Natural killer cell treated with Interleukin-12 subunit alpha and Interleukin-12 subunit beta and Interleukin-15 and Interleukin-18, amount 100 ng/mL, for 72 hours (primary cell): ENCODE measurements at regions not wholly inside any gene's neighbourhood (a gene's known extent, or its start where the extent isn't known, plus 50 kb on each side); places are given as distances from the start of the nearest gene placed in this dataset.
"Not testable (repeated sequence)": the region's sequence is repeated elsewhere in the genome, so short reads cannot be mapped to it uniquely, and the experiment has no call there.

Experiments
- ATAC-seq, 2 donors: fragments of 150-1000 bp; cut with Tn5 transposase in 1 of 2; sonication (Bioruptor Pico), chemical (Tn5 transposase) in 1 of 2; 2 replicates each; pipeline ENCODE4 v1.10.0; 2021
- DNase-seq: peaks from one replicate; pipeline ENCODE4 v3.0.0; 2022; ENCODE audit warnings: low spot score
- H3K27ac Mint-ChIP-seq, 2 donors: 1 replicate in 1 of 2; 2 replicates in 1 of 2; pipeline ENCODE4 v1.8.0; 2022; ENCODE audit warnings: mixed read lengths in 2 of 2, mild to moderate bottlenecking in 1 of 2, moderate library complexity in 1 of 2
- H3K27me3 Mint-ChIP-seq, 2 donors: 1 replicate in 1 of 2; 2 replicates in 1 of 2; pipeline ENCODE4 v1.8.0; 2022; ENCODE audit warnings: mixed read lengths in 2 of 2
- H3K36me3 Mint-ChIP-seq: one replicate; pipeline ENCODE4 v1.8.0; 2022; ENCODE audit warnings: mixed read lengths
- H3K4me1 Mint-ChIP-seq, 2 donors: 1 replicate in 1 of 2; 2 replicates in 1 of 2; pipeline ENCODE4 v1.8.0; 2022; ENCODE audit warnings: low read depth in 2 of 2, mixed read lengths in 2 of 2, mild to moderate bottlenecking in 1 of 2
- H3K4me3 Mint-ChIP-seq: one replicate; pipeline ENCODE4 v1.8.0; 2022; ENCODE audit warnings: mixed read lengths
- H3K9me3 Mint-ChIP-seq: 2 replicates; pipeline ENCODE4 v1.8.0; 2022; ENCODE audit warnings: mixed read lengths

GRCh38 chr11:16598032-16598431 lies 140.4 kb upstream of the C11orf58 start:
- Mint-ChIP-seq H3K27me3 (peaks cover 10 to 30% of the 10 kb centered on the region in 2 donors), H3K36me3 (no peaks in the 10 kb centered on the region)

GRCh38 chr11:16596231-16596630 lies 142.2 kb upstream of the C11orf58 start:
- Mint-ChIP-seq H3K4me3 (no peak overlapping the region), H3K27ac (no peak overlapping the region), H3K36me3 (no peaks in the 10 kb centered on the region), H3K27me3 (peaks cover 5 to 26% of the 10 kb centered on the region in 2 donors), H3K4me1 (no peaks in the 10 kb centered on the region), H3K9me3 (no peaks in the 10 kb centered on the region)
- DNase-seq, result no peak
- ATAC-seq, result no peak

More at GRCh38 chr11:16598032-16598431, 140.4 kb upstream of the C11orf58 start:
- no peaks in the 10 kb centered on the region for H3K9me3 Mint-ChIP-seq
- ATAC-seq (no peak), DNase-seq (no peak)
- no peak overlapping the region for H3K27ac Mint-ChIP-seq
- H3K4me1 Mint-ChIP-seq, result no peaks in the 10 kb centered on the region
- no peak overlapping the region for H3K4me3 Mint-ChIP-seq

GRCh38 chr11:16591157-16591556 lies 147.3 kb upstream of the C11orf58 start:
- H3K4me1 Mint-ChIP-seq, result no peaks in the 10 kb centered on the region
- no peaks in the 10 kb centered on the region for H3K36me3 Mint-ChIP-seq
- ATAC-seq (no peak), DNase-seq (no peak)
- H3K9me3 Mint-ChIP-seq, result no peaks in the 10 kb centered on the region
- H3K27ac Mint-ChIP-seq, result no peak overlapping the region
- H3K4me3 Mint-ChIP-seq, result no peak overlapping the region
- peaks cover 0 to 7% of the 10 kb centered on the region in 2 donors for H3K27me3 Mint-ChIP-seq

- DNase-seq (no peak), ATAC-seq (no peak)
- Mint-ChIP-seq H3K27me3 (peaks cover 0 to 4% of the 10 kb centered on the region in 2 donors), H3K9me3 (no peaks in the 10 kb centered on the region), H3K27ac (no peak overlapping the region), H3K4me3 (no peak overlapping the region), H3K4me1 (no peaks in the 10 kb centered on the region), H3K36me3 (no peaks in the 10 kb centered on the region)
These were observed 150.8 kb upstream of the C11orf58 start for GRCh38 chr11:16587670-16588069.

GRCh38 chr11:16584569-16584968 lies 153.9 kb upstream of the C11orf58 start:
- ATAC-seq (no peak), DNase-seq (no peak)
- H3K9me3 Mint-ChIP-seq, result peaks cover under 1% of the 10 kb centered on the region
- no peaks in the 10 kb centered on the region for H3K36me3 Mint-ChIP-seq
- H3K4me1 Mint-ChIP-seq, result no peaks in the 10 kb centered on the region
- H3K4me3 Mint-ChIP-seq, result no peak overlapping the region
- no peak overlapping the region for H3K27ac Mint-ChIP-seq
- no peaks in the 10 kb centered on the region for H3K27me3 Mint-ChIP-seq

- H3K4me3 Mint-ChIP-seq, DNase-seq, H3K27me3 Mint-ChIP-seq, H3K9me3 Mint-ChIP-seq, H3K4me1 Mint-ChIP-seq, H3K27ac Mint-ChIP-seq, H3K36me3 Mint-ChIP-seq, ATAC-seq: not testable (repeated sequence)
These were observed 157.4 kb upstream of the C11orf58 start for GRCh38 chr11:16581078-16581477.

GRCh38 chr11:16577490-16577889 lies 161.0 kb upstream of the C11orf58 start:
- H3K4me3 Mint-ChIP-seq, result no peak overlapping the region
- no peaks in the 10 kb centered on the region for H3K4me1 Mint-ChIP-seq
- H3K27ac Mint-ChIP-seq, result no peak overlapping the region
- no peak for DNase-seq
- H3K36me3 Mint-ChIP-seq, result no peaks in the 10 kb centered on the region
- no peaks in the 10 kb centered on the region for H3K27me3 Mint-ChIP-seq
- no peak for ATAC-seq
- H3K9me3 Mint-ChIP-seq, result peaks cover 5% of the 10 kb centered on the region

- not testable (repeated sequence) for ATAC-seq, DNase-seq, H3K27me3 Mint-ChIP-seq, H3K27ac Mint-ChIP-seq, H3K4me3 Mint-ChIP-seq, H3K9me3 Mint-ChIP-seq, H3K36me3 Mint-ChIP-seq, H3K4me1 Mint-ChIP-seq
These were observed 163.6 kb upstream of the C11orf58 start for GRCh38 chr11:16574889-16575288.

GRCh38 chr11:16572945-16573344 lies 165.5 kb upstream of the C11orf58 start:
- Mint-ChIP-seq H3K4me3 (no peak overlapping the region), H3K4me1 (no peaks in the 10 kb centered on the region), H3K36me3 (no peaks in the 10 kb centered on the region), H3K9me3 (no peaks in the 10 kb centered on the region), H3K27me3 (no peaks in the 10 kb centered on the region), H3K27ac (no peak overlapping the region)
- DNase-seq (no peak), ATAC-seq (no peak)

- DNase-seq, result no peak
- peaks cover 0 to 2% of the 10 kb centered on the region in 2 donors for H3K27me3 Mint-ChIP-seq
- H3K9me3 Mint-ChIP-seq, result no peaks in the 10 kb centered on the region
- no peaks in the 10 kb centered on the region for H3K4me1 Mint-ChIP-seq
- no peak for ATAC-seq
- H3K4me3 Mint-ChIP-seq, result no peak overlapping the region
- no peaks in the 10 kb centered on the region for H3K36me3 Mint-ChIP-seq
- H3K27ac Mint-ChIP-seq, result no peak overlapping the region
These were observed 177.3 kb upstream of the C11orf58 start for GRCh38 chr11:16561150-16561549.

- H3K27ac Mint-ChIP-seq, result no peak overlapping the region
- no peak for ATAC-seq
- DNase-seq, result no peak
- no peaks in the 10 kb centered on the region for H3K36me3 Mint-ChIP-seq
- H3K4me1 Mint-ChIP-seq, result no peaks in the 10 kb centered on the region
- no peak overlapping the region for H3K4me3 Mint-ChIP-seq
- H3K27me3 Mint-ChIP-seq, result peaks cover 0 to 2% of the 10 kb centered on the region in 2 donors
- H3K9me3 Mint-ChIP-seq, result no peaks in the 10 kb centered on the region
These were observed 180.0 kb upstream of the C11orf58 start for GRCh38 chr11:16558494-16558893.

GRCh38 chr11:16555956-16556355 lies 182.5 kb upstream of the C11orf58 start:
- ATAC-seq (no peak), DNase-seq (no peak)
- Mint-ChIP-seq H3K36me3 (no peaks in the 10 kb centered on the region), H3K27ac (no peak overlapping the region), H3K9me3 (no peaks in the 10 kb centered on the region), H3K4me1 (no peaks in the 10 kb centered on the region), H3K27me3 (no peaks in the 10 kb centered on the region), H3K4me3 (no peak overlapping the region)

- H3K4me1 Mint-ChIP-seq, result no peaks in the 10 kb centered on the region
- ATAC-seq, result no peak
- H3K27ac Mint-ChIP-seq, result no peak overlapping the region
- no peaks in the 10 kb centered on the region for H3K27me3 Mint-ChIP-seq
- no peak overlapping the region for H3K4me3 Mint-ChIP-seq
- DNase-seq, result no peak
- no peaks in the 10 kb centered on the region for H3K9me3 Mint-ChIP-seq
- no peaks in the 10 kb centered on the region for H3K36me3 Mint-ChIP-seq
These were observed 184.1 kb upstream of the C11orf58 start for GRCh38 chr11:16554361-16554760.

GRCh38 chr11:16547879-16548278 lies 190.6 kb upstream of the C11orf58 start:
- no peaks in the 10 kb centered on the region for H3K27me3 Mint-ChIP-seq
- no peaks in the 10 kb centered on the region for H3K36me3 Mint-ChIP-seq
- no peak for DNase-seq
- H3K27ac Mint-ChIP-seq, result no peak overlapping the region
- H3K4me1 Mint-ChIP-seq, result no peaks in the 10 kb centered on the region
- H3K9me3 Mint-ChIP-seq, result peaks cover 3% of the 10 kb centered on the region
- no peak overlapping the region for H3K4me3 Mint-ChIP-seq
- ATAC-seq, result no peak

- H3K36me3 Mint-ChIP-seq, result no peaks in the 10 kb centered on the region
- H3K4me1 Mint-ChIP-seq, result no peaks in the 10 kb centered on the region
- ATAC-seq (no peak), DNase-seq (no peak)
- H3K27ac Mint-ChIP-seq, result no peak overlapping the region
- H3K9me3 Mint-ChIP-seq, result peaks cover 11% of the 10 kb centered on the region
- no peak overlapping the region for H3K4me3 Mint-ChIP-seq
- H3K27me3 Mint-ChIP-seq, result no peaks in the 10 kb centered on the region
These were observed 187.3 kb upstream of the SOX6 start for GRCh38 chr11:16543642-16544041.
